Ishikawa (cell line): ENCODE measurements at regions not wholly inside any gene's neighbourhood (a gene's known extent, or its start where the extent isn't known, plus 50 kb on each side); places are given as distances from the start of the nearest gene placed in this dataset.

Experiments used
- CEBPB ChIP-seq: IDR thresholded peaks from 2 replicates; pipeline ENCODE4 v1.6.1; 2012
- CREB1 ChIP-seq: IDR thresholded peaks from 2 replicates; pipeline ENCODE4 v1.6.1; 2012; ENCODE audit warnings: low read depth
- EGR1 ChIP-seq: IDR thresholded peaks from 2 replicates; pipeline ENCODE4 v1.6.1; 2012
- EP300 ChIP-seq: IDR thresholded peaks from 2 replicates; pipeline ENCODE4 v1.6.1; 2012; ENCODE audit warnings: borderline replicate concordance
- FOXM1 ChIP-seq: IDR thresholded peaks from 2 replicates; pipeline ENCODE4 v1.6.1; 2012; ENCODE audit warnings: low read depth, borderline replicate concordance
- NFIC ChIP-seq: IDR thresholded peaks from 2 replicates; pipeline ENCODE4 v1.6.1; 2012
- RAD21 ChIP-seq: IDR thresholded peaks from 2 replicates; pipeline ENCODE4 v1.6.1; 2012; ENCODE audit warnings: low read depth
- TAF1 ChIP-seq: IDR thresholded peaks from 2 replicates; pipeline ENCODE4 v1.6.1; 2012; ENCODE audit warnings: low read depth, mild to moderate bottlenecking
- TCF12 ChIP-seq: IDR thresholded peaks from 2 replicates; pipeline ENCODE4 v1.6.1; 2012; ENCODE audit warnings: low read depth
- TEAD4 ChIP-seq: IDR thresholded peaks from 2 replicates; pipeline ENCODE4 v1.6.1; 2012
- YY1 ChIP-seq: IDR thresholded peaks from 2 replicates; pipeline ENCODE4 v1.6.1; 2012; ENCODE audit warnings: low read depth
- ZBTB7A ChIP-seq: IDR thresholded peaks from 2 replicates; pipeline ENCODE4 v1.6.1; 2012; ENCODE audit warnings: low read depth
- TF ChIP-seq, protein P1 (sequence below): IDR thresholded peaks from 2 replicates; pipeline ENCODE4 v1.6.1; 2012
- TF ChIP-seq, protein P2 (sequence below): IDR thresholded peaks from 2 replicates; pipeline ENCODE4 v1.6.1; 2012
- TF ChIP-seq, protein P3 (sequence below): IDR thresholded peaks from 2 replicates; pipeline ENCODE4 v1.6.1; 2012; ENCODE audit warnings: low read depth, mild to moderate bottlenecking

DNA sequence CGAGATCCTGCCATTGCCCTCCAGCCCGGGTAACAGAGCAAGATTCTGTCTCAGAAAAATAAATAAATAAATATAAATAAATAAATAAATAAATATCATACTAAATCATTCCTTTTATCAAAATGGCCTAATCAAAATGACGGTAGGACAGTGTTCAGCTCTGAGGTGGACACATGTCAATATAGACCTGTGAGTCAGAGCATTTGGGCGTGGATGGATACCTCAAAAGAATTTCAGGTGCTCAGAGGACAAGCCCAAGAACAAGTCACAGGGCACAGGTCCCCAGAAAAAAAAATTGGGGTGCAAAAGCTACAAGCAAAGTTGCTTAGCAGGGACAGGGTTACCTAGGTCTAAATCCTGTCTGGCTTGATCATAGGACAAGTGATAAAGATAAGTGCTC, 204.7 kb upstream of the HS3ST1 start:
- TF ChIP-seq CREB1 = no peak
- TF ChIP-seq, protein P1, sequence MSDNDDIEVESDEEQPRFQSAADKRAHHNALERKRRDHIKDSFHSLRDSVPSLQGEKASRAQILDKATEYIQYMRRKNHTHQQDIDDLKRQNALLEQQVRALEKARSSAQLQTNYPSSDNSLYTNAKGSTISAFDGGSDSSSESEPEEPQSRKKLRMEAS = no peak
- no peak for TF ChIP-seq EP300

DNA sequence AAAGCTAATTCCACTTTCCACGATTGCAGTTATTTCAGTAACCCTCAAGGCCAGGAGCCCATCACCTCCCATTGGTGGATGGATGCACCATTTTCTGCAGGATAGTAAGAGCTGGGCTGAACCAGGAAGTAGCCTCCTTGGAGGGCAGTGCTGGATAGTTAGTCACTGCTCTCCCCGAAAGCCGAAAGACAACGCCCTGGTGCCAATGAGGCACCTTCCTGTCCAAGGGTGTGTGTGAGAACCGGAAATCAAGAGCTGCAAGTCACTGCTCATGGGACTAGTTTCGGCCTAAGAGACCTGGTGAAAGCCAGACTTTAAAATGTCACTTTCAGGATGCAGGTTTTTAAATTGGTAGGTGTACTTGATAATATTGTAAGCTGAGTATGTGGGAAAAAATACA, 203.8 kb upstream of the HS3ST1 start:
- TF ChIP-seq NFIC (no peak), CREB1 (no peak), RAD21 (no peak), CEBPB (no peak), TAF1 (no peak), FOXM1 (no peak), TEAD4 (no peak), EP300 (no peak), ZBTB7A (no peak), TCF12 (no peak), EGR1 (no peak), YY1 (no peak)
- TF ChIP-seq, protein P1 = no peak
- TF ChIP-seq, protein P2, sequence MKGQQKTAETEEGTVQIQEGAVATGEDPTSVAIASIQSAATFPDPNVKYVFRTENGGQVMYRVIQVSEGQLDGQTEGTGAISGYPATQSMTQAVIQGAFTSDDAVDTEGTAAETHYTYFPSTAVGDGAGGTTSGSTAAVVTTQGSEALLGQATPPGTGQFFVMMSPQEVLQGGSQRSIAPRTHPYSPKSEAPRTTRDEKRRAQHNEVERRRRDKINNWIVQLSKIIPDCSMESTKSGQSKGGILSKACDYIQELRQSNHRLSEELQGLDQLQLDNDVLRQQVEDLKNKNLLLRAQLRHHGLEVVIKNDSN = no peak
- TF ChIP-seq, protein P3, sequence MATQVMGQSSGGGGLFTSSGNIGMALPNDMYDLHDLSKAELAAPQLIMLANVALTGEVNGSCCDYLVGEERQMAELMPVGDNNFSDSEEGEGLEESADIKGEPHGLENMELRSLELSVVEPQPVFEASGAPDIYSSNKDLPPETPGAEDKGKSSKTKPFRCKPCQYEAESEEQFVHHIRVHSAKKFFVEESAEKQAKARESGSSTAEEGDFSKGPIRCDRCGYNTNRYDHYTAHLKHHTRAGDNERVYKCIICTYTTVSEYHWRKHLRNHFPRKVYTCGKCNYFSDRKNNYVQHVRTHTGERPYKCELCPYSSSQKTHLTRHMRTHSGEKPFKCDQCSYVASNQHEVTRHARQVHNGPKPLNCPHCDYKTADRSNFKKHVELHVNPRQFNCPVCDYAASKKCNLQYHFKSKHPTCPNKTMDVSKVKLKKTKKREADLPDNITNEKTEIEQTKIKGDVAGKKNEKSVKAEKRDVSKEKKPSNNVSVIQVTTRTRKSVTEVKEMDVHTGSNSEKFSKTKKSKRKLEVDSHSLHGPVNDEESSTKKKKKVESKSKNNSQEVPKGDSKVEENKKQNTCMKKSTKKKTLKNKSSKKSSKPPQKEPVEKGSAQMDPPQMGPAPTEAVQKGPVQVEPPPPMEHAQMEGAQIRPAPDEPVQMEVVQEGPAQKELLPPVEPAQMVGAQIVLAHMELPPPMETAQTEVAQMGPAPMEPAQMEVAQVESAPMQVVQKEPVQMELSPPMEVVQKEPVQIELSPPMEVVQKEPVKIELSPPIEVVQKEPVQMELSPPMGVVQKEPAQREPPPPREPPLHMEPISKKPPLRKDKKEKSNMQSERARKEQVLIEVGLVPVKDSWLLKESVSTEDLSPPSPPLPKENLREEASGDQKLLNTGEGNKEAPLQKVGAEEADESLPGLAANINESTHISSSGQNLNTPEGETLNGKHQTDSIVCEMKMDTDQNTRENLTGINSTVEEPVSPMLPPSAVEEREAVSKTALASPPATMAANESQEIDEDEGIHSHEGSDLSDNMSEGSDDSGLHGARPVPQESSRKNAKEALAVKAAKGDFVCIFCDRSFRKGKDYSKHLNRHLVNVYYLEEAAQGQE = no peak

DNA sequence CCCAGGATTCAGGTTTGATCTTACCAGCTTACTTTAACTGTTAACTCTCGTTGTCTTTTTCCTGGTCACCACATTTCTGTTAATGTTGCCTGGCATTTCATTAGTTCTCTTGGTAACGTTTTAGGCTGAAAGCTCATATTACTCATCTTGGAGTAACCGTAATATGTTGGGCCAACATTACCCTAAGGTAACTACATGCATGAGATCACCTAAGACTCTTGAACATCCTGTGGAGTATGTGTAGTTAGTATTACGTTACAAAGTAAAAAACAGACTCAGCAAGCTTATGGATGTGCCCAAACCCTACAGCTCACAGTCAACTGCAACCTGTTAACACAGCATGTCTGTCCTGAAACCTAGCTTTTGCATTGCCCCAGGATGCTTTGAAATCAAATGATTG, 203.3 kb upstream of the HS3ST1 start:
- TF ChIP-seq NFIC (no peak), YY1 (no peak), FOXM1 (no peak), EP300 (no peak), TCF12 (no peak), CREB1 (no peak), RAD21 (no peak), CEBPB (no peak), ZBTB7A (no peak), TEAD4 (no peak), EGR1 (no peak)
- TF ChIP-seq, protein P3 = no peak
- TF ChIP-seq, protein P2 = no peak
- TF ChIP-seq, protein P1 = no peak

DNA sequence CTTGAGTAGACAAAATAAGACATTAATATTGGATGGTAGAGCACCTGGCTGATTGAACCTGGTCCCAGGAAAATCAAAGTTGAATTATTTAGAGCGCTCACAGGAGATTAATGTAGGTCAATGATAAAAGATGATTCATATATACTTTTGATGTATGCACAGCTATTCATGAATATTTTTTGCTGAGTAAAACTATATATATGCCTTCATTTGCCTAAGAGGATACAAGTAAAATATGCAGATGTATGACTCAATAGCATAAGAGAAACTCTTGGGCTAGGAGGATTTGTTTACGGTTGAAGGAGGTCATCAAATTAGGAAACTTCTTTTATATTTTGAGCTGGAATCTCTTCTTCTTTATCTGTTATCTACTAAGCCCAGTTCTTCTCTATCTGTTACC, 202.7 kb upstream of the HS3ST1 start:
- TF ChIP-seq, protein P2 = no peak
- no peak for TF ChIP-seq YY1
- no peak for TF ChIP-seq RAD21
- TF ChIP-seq CEBPB = no peak
- TF ChIP-seq, protein P3 = no peak
- TF ChIP-seq TEAD4 = no peak
- no peak for TF ChIP-seq CREB1
- no peak for TF ChIP-seq TCF12
- no peak for TF ChIP-seq ZBTB7A
